ENCODE measurements at regions not wholly inside any gene's neighbourhood (a gene's known extent, or its start where the extent isn't known, plus 50 kb on each side); places are given as distances from the start of the nearest gene placed in this dataset.
"Not testable (repeated sequence)": the region's sequence is repeated elsewhere in the genome, so short reads cannot be mapped to it uniquely, and the experiment has no call there.

DNA sequence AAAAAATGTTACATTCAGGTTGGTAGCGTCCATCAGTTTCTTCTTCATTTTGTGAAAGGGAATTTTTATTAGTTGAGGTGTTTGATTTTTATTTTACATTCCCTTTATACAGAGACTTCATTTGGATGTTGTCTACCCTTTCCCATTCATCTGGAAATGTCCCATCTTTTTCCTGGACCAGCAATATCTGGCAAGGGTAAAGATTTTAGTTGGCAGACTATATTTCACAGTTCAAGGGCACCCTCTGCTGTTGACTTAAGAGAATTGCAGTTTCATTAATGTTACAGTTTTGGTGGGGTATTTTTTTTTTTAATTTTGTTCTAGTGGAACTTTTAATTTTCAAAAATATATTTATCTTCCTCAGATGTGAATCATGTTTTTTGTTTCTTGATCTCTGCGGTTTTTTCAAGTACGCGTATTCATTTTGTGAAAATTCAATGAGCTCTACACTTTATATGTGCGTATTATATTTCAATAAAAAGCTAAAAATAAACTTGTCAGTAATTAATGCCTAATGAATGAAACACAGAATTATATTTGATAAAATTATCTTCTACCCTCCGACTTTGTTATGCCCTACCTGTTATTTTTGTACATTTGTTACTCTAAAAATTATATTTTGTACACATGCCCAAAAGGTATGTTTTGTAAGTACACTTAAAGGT lies 97.9 kb upstream of the KLF14 start:
- DNase-seq (ENCODE audit: low spot score in 2 of 2) (no peak), ATAC-seq (no peak)

DNA sequence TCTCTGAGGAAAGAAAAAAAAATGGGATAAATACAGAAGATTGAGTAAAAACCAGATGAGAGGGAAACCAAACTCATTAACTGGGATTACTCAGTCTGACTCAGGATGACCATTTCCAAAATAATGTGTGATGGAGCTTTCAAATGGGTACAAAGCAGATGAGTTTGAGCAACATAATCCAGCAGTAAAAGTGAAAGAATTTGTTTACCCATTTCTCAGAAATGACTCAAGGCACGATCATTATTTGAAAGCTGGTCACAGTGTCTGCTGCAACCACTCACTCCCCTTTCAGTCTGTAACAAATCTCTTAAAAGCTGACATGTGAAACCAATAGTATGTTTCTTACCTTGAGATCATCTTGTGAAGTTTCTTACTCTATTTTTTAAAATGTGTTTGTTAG lies 104.7 kb upstream of the KLF14 start:
- peaks cover 26% of the 10 kb centered on the region for H3K4me1 Mint-ChIP-seq
- no peak overlapping the region for H3K4me3 Mint-ChIP-seq
- no peak overlapping the region for H3K27ac Mint-ChIP-seq
- peaks cover 3% of the 10 kb centered on the region for H3K36me3 Mint-ChIP-seq
- ATAC-seq: peak; percentile 96
- DNase-seq (ENCODE audit: low spot score in 2 of 2): no peak
- H3K9me3 Mint-ChIP-seq: no peaks in the 10 kb centered on the region

More for the DNA sequence above, 97.9 kb upstream of the KLF14 start:
- Mint-ChIP-seq H3K36me3 (no peaks in the 10 kb centered on the region), H3K4me1 (no peaks in the 10 kb centered on the region), H3K9me3 (peaks cover 13% of the 10 kb centered on the region), H3K27ac (no peak overlapping the region), H3K4me3 (no peak overlapping the region)

DNA sequence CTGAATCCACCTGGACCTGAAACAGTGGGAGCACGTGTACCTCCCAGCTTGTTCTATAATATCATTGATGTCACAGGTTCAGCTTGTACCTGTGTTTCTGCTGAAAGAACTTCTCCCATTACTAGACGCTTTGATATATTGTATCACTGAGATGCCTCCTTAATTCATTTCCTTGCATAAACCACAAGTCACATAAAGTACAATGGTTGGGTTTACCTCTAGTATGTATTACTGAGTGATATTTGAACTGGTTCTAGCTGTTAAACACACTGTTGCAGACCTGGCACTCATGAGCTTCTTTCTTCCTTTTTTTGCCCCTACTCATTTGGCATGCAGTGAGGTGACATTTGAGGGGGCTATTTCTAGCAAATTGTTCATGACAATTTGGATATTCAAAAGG lies 106.6 kb upstream of the KLF14 start:
- no peak overlapping the region for H3K27ac Mint-ChIP-seq
- peaks cover 9% of the 10 kb centered on the region for H3K36me3 Mint-ChIP-seq
- DNase-seq (ENCODE audit: low spot score in 2 of 2): no peak
- peaks cover 26% of the 10 kb centered on the region for H3K4me1 Mint-ChIP-seq
- no peak for ATAC-seq
- H3K4me3 Mint-ChIP-seq: no peak overlapping the region
- no peaks in the 10 kb centered on the region for H3K9me3 Mint-ChIP-seq

DNA sequence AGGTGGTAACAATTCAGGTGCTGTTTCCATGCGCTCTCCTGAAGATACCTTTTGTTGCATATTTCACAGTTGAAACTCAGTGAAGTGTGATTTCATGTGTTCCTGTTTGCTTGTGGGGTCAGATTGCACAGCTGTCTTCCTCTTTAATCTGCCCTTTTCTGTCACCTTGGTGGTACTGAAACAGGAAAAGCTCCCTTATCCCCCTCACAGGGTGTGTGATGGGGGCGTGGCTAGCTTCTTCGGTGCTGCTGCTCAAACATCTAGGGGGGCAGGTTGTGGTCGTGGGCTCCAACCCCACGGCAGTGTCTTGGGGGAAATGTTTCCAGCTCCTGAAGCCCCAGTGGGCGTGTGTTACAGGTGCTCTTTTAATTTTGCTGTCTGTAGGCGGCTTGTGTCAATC lies 107.4 kb upstream of the KLF14 start:
- Mint-ChIP-seq H3K9me3 (no peaks in the 10 kb centered on the region), H3K4me3 (no peak overlapping the region), H3K27ac (peak overlapping the region; percentile 37), H3K4me1 (peaks cover 26% of the 10 kb centered on the region), H3K36me3 (peaks cover 11% of the 10 kb centered on the region)
- no peak for ATAC-seq
- no peak for DNase-seq (ENCODE audit: low spot score in 2 of 2)

DNA sequence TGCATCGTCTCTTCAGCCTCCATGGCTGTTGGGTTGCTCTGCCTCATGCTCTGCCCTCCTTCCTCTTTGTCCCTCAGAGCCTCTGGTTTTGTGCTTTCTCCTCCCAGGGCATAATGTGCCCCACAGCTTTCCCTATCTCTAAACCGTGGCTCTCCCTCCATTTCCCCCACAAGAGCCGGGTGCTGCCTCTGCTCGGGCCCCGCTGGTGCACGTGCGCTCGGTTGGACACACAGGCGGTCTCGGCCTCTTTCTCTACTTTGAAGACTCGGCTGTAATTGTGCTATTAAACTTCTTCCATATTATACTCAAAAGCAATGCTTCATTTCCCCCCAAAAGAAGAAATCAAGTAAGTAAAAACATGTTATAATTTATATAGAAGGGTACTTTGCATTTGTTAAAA lies 109.7 kb upstream of the KLF14 start:
- Mint-ChIP-seq H3K9me3 (no peaks in the 10 kb centered on the region), H3K4me1 (peaks cover 21% of the 10 kb centered on the region), H3K27ac (peak overlapping the region; percentile 65), H3K36me3 (peaks cover 11% of the 10 kb centered on the region), H3K4me3 (no peak overlapping the region)
- ATAC-seq: no peak
- no peak for DNase-seq (ENCODE audit: low spot score in 2 of 2)

DNA sequence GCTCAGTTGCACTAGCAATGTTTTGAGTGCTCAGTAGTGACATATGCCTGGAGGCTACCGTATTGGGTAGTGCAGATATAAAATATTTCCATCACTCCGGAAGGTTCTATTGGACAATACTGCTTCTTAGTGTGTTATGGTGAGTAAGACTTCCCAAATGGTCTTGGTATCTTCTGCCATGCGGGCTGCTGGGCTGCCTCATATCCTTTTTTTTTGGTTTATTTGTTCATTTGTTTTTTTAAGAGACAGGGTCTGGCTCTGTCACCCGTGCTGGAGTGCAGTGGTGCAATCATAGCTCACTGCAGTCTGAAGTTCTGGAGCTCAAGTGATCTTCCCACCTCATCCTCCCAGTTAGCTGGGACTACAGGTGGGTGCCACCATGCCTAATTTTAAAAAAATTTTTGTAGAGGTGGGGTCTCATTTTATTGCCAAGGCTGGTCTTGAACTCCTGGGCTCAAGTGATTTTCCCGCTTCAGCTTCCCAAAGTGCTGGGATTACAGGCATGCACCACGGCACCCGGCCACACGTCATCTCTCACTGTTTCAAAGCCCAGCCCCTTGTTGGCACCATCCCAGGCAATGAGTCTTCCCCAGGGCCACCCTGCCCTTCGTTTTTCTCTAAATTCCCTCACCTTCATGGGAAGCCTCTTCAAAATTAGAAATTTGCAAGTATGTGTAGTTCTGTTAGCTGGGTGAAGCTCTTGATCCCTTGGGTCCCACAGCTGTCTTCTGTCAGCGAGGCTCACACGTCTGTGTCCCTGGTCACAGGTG lies 111.0 kb upstream of the KLF14 start:
- Mint-ChIP-seq H3K9me3 (no peaks in the 10 kb centered on the region), H3K4me1 (peaks cover 19% of the 10 kb centered on the region), H3K4me3 (no peak overlapping the region), H3K36me3 (peaks cover 11% of the 10 kb centered on the region), H3K27ac (no peak overlapping the region)
- ATAC-seq (no peak), DNase-seq (ENCODE audit: low spot score in 2 of 2) (no peak)

DNA sequence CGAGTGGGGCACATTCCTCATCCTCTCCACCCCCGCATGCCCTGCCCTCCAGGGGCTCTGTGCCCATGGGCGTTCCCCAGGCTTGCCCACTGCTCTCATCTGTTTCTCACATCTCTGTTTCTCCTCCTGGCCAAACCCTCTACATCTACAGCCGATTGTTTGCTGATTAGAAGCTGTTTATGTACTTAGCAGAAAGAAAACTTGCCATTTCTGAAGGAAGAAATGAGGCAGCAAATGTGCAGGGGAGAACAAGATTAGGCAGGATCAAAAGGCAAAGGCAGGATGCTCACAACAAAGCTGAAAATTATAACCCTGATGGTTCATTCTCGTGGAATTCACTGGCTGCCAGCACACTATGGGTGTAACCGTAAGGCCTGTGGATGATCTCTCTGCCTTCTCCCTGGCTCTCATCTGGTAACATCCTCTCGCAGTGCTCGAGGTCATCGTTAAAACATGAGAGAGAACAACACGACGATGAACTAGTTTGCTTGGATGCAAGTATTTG lies 111.6 kb upstream of the KLF14 start:
- Mint-ChIP-seq H3K27ac (no peak overlapping the region), H3K4me1 (peaks cover 14% of the 10 kb centered on the region), H3K36me3 (peaks cover 11% of the 10 kb centered on the region), H3K4me3 (no peak overlapping the region), H3K9me3 (no peaks in the 10 kb centered on the region)
- DNase-seq (ENCODE audit: low spot score in 2 of 2): no peak
- no peak for ATAC-seq

DNA sequence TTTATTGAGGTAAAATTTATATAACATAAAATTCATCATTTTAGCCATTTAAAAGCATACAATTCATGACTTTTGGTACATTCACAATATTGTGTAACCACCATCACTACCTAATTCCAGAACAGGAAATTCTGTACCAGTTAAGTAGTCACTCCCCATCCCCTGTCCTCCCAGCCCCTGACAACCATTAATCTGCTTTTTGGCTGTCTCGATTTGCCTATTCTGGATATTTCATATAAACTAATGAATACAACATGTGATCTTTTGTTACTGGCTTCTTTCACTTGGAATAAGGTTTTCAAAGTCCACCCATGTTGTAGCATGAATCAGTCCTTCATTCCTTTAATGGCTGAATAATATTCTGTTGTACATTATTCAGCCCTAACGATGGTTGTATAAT lies 115.6 kb upstream of the KLF14 start:
- Mint-ChIP-seq H3K36me3 (peaks cover 5% of the 10 kb centered on the region), H3K9me3 (no peaks in the 10 kb centered on the region), H3K4me3 (no peak overlapping the region), H3K4me1 (no peaks in the 10 kb centered on the region), H3K27ac (no peak overlapping the region)
- no peak for DNase-seq (ENCODE audit: low spot score in 2 of 2)
- no peak for ATAC-seq

DNA sequence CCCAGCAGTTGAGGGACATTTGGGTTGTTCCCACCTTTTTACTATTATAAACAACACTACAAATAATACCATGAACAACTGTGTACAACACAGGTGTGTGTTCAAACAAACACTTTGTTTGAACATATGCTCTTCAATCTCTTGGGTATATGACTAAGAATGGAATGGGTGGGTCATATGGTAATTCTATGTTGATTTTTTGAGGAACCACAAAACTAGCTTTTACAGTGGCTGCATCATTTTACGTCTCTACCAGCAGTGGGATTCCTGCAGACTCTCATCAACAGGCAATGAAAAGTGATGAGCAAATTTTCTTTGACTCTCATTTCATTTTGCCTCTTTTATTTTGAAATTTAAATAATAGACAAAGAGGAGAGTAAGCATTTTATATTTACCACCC lies 116.9 kb upstream of the KLF14 start:
- Mint-ChIP-seq H3K4me3 (no peak overlapping the region), H3K9me3 (no peaks in the 10 kb centered on the region), H3K4me1 (no peaks in the 10 kb centered on the region), H3K36me3 (no peaks in the 10 kb centered on the region), H3K27ac (no peak overlapping the region)
- DNase-seq (ENCODE audit: low spot score in 2 of 2) (no peak), ATAC-seq (no peak)

DNA sequence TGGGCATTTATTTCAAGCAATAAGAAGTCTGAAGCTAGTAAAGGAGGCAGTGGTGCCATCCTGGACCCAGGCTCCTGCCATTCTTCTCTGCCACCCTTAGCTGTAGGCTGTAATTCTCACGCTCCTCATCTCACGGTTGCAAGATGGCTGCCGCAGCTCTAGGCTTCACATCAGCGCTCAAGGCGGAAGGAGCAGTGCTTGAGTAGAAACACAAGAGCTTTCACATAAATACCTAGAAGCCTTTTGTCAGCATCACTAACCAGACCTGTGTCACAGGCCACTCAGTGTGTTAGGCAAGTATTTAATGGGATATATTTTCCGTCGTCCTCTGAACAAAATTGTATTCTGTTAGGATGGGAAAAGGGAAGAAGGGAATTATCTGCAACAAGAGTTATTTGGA lies 118.9 kb upstream of the KLF14 start:
- no peak for DNase-seq (ENCODE audit: low spot score in 2 of 2)
- Mint-ChIP-seq H3K4me3 (no peak overlapping the region), H3K36me3 (no peaks in the 10 kb centered on the region), H3K4me1 (no peaks in the 10 kb centered on the region), H3K9me3 (peaks cover 12% of the 10 kb centered on the region), H3K27ac (no peak overlapping the region)
- no peak for ATAC-seq

DNA sequence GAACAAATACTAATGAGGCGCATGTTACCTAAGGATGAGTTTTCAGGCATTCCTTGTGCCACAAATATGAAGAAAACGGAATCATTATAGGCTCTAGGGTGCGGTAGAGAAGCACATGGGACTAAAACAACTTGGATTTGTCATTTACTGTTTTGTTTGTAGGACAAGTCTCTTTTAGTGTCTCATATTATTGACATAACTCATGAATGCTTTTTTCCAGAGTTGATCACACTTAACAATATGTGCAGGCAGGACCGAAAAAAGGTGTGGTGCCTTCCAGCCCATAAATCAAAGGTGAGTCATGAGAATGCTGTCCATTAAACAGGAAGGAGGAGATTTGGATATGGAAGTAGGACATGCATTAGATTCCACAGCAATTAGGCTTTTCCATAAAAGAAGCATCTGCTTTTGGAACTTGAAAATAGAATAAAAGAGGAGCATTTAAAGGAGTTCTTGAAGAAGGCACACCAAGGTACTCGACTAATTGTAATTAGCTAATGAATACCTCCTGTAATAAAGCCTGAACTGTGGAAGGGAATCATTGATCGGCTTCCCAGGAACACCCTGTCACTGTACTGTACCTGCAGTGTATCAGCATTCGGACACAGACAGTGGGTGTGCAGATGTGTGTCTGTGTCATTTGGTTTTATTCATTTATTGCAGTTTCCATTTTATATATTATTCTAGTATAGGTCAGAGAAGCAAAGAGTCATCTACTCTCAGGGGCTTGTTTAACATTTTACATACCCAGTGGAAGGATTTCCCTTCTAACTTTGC lies 119.7 kb upstream of the KLF14 start:
- Mint-ChIP-seq H3K9me3 (peaks cover 18% of the 10 kb centered on the region), H3K4me3 (no peak overlapping the region), H3K27ac (no peak overlapping the region), H3K4me1 (no peaks in the 10 kb centered on the region), H3K36me3 (no peaks in the 10 kb centered on the region)
- ATAC-seq (no peak), DNase-seq (ENCODE audit: low spot score in 2 of 2) (no peak)

DNA sequence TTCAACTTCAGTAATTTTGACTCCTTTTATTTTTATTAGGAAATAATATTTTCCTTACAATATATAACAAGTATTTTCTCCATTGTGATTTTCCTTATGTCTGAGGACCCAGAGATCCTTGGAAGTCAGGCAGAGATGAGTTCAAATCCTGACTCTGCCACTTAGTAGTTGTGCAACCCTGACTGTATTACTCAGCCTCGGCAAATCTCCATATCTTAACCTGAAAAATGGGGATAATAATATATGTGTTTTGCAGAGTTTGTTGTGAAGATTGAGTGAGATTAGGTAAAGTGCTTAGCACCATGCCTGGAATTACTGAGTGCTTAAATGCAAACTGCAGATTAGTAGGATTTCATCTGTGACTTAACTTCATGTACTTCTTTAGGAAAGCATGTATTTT lies 120.5 kb upstream of the KLF14 start:
- no peaks in the 10 kb centered on the region for H3K36me3 Mint-ChIP-seq
- DNase-seq (ENCODE audit: low spot score in 2 of 2): no peak
- H3K4me1 Mint-ChIP-seq: no peaks in the 10 kb centered on the region
- no peak overlapping the region for H3K27ac Mint-ChIP-seq
- no peak overlapping the region for H3K4me3 Mint-ChIP-seq
- ATAC-seq: no peak
- peaks cover 26% of the 10 kb centered on the region for H3K9me3 Mint-ChIP-seq

DNA sequence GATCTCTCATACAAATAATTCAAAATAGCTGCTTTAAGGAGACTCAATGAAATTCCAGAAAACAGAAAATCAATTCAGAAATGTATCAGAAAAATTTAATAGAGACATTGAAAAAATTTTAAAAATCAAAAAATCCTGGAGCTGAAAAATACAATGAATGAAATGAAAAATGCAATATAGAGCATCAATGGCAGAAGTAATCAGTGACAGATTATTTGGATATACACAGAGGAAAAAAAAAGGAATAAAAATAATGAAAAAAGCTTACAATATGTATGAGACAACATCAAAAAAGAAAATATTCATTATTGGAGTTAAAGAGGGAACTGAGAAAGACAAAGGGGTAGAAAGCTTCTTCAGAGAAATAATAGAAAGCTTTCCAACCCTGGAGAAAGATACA lies 122.9 kb upstream of the KLF14 start:
- peaks cover 33% of the 10 kb centered on the region for H3K9me3 Mint-ChIP-seq
- H3K36me3 Mint-ChIP-seq: no peaks in the 10 kb centered on the region
- H3K4me1 Mint-ChIP-seq: no peaks in the 10 kb centered on the region
- ATAC-seq (no peak), DNase-seq (ENCODE audit: low spot score in 2 of 2) (no peak)
- H3K27ac Mint-ChIP-seq: no peak overlapping the region
- no peak overlapping the region for H3K4me3 Mint-ChIP-seq

DNA sequence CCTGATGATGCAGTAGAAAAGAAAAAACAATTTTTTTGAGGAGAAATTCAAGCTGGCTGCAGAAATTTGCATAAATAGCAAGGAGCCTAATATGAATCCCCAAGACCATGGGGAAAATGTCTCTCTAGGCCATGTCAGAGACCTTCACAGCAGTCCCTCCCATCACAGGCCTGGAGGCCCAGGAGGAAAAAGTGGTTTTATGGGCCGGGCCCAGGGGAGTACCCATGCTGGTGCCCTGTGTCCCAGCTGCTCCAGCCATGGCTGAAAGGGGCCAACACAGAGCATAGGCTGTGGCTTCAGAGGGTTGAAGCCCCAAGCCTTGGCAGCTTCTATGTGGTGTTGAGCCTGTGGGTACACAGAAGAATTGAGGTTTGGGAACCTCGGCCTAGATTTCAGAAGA lies 126.8 kb upstream of the KLF14 start:
- not testable (repeated sequence) for ATAC-seq

DNA sequence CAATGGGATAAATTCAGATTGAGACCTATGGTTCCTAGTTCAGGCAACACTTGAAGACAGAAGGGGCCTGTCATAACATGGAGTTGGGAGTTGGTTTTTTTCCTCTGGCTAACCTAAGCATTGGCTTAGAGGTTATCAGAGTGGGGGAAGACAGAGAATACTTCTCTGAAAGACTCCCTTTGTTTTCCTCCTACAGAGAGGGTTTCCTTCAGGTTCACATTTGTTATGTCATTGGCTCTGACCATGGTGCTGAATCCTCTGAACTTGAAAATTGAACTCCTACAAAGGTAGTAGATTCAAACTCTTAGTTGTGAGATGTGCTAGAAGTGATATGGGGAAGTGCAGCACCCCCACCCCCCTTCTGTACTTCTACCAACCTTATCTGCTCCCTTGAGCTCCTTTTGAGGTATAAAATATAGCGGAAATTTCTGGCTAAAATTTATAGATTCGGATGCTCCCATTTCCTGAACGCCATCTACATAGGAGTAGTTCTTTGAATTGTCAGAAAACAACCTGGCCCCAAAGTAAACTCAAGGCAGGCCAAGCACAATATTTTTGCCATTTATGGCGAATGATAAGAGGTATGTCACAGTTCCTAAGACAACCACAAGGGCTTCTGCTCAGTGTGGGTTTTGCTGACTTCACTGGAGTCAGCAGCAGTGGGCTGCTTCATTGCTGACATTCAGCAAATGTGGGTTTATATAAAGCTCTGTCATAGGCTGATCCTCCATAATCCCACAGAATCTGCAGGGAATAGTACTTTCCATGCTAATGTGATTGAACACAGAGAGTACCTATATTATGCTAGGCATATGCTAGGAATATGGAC lies 131.6 kb upstream of the KLF14 start:
- no peak for DNase-seq (ENCODE audit: low spot score in 2 of 2)
- peak; percentile 62 for ATAC-seq
- H3K36me3 Mint-ChIP-seq: no peaks in the 10 kb centered on the region
- H3K4me3 Mint-ChIP-seq: no peak overlapping the region
- peaks cover 6% of the 10 kb centered on the region for H3K9me3 Mint-ChIP-seq
- peaks cover 20% of the 10 kb centered on the region for H3K4me1 Mint-ChIP-seq
- H3K27ac Mint-ChIP-seq: peak overlapping the region; percentile 23

More for the DNA sequence above, 126.8 kb upstream of the KLF14 start:
- H3K27ac Mint-ChIP-seq: peak overlapping the region; percentile 58
- H3K4me3 Mint-ChIP-seq; DNase-seq (ENCODE audit: low spot score in 2 of 2); H3K36me3 Mint-ChIP-seq; H3K4me1 Mint-ChIP-seq: not testable (repeated sequence)
- peaks cover 39% of the 10 kb centered on the region for H3K9me3 Mint-ChIP-seq
